Right atrium auricular region (tissue), 2 donors: ENCODE measurements at regions not wholly inside any gene's neighbourhood (a gene's known extent, or its start where the extent isn't known, plus 50 kb on each side); places are given as distances from the start of the nearest gene placed in this dataset.

Experiments used
- DNase-seq: peaks from one replicate; pipeline ENCODE4 v3.0.0-alpha.2; 2019; ENCODE audit warnings: low spot score
- H3K27ac ChIP-seq, 2 donors: fragments of 200-600 bp; sonication (generic); 1 replicate in 1 of 2; 2 replicates in 1 of 2; pipeline ENCODE4 v1.5.1; 2016 to 2019
- H3K27me3 ChIP-seq, 2 donors: fragments of 200-600 bp; sonication (generic); one replicate each; pipeline versions ENCODE4 v1.5.1 to v1.6.0; 2017 to 2019
- H3K36me3 ChIP-seq: fragments of 200-600 bp; sonication (generic); one replicate; pipeline ENCODE4 v1.5.1; 2016
- H3K4me1 ChIP-seq, 2 donors: fragments of 200-600 bp; sonication (generic); one replicate each; pipeline versions ENCODE4 v1.5.1 to v1.6.0; 2017 to 2019
- H3K4me3 ChIP-seq, 2 donors: fragments of 200-600 bp; sonication (generic); 1 replicate in 1 of 2; 2 replicates in 1 of 2; pipeline ENCODE4 v1.5.1; 2017 to 2019; ENCODE audit warnings: mild to moderate bottlenecking in 1 of 2, moderate library complexity in 1 of 2
- H3K9me3 ChIP-seq, 2 donors: fragments of 200-600 bp; sonication (generic); one replicate each; pipeline ENCODE4 v1.5.1; 2019
- TF ChIP-seq, protein P1 (sequence below), 2 donors: fragments of 200-600 bp; sonication (generic); IDR thresholded peaks; one replicate each; pipeline ENCODE4 v1.5.1; 2019; ENCODE audit warnings: antibody characterized with exemption in 2 of 2

DNA sequence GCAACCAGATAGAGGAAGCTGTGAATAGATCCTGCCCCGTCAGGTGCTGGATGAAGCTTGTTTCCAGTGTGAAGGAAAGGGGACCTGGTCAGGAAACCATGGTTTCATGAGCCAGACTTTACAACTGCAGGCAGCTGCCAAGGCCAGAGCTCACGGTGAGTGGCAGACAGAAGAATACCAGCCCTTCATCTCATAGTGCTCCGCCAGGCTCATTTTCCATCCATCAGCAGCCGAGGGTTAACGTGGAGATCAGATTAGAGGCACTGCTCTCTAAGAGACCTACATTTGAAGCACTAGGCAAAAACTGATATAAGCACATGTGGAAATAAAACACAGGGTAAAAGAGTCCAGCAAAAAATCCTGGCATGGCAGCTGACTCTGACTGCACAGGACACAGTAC lies 172.4 kb downstream of the CD24 start:
- H3K4me3 ChIP-seq, result no peak overlapping the region
- H3K36me3 ChIP-seq, result no peaks in the 10 kb centered on the region
- H3K27me3 ChIP-seq, result no peaks in the 10 kb centered on the region
- H3K4me1 ChIP-seq, result no peaks in the 10 kb centered on the region
- peaks cover 0 to 6% of the 10 kb centered on the region in 2 donors for H3K9me3 ChIP-seq
- no peak overlapping the region for H3K27ac ChIP-seq
- DNase-seq, result no peak
- TF ChIP-seq, protein P1, sequence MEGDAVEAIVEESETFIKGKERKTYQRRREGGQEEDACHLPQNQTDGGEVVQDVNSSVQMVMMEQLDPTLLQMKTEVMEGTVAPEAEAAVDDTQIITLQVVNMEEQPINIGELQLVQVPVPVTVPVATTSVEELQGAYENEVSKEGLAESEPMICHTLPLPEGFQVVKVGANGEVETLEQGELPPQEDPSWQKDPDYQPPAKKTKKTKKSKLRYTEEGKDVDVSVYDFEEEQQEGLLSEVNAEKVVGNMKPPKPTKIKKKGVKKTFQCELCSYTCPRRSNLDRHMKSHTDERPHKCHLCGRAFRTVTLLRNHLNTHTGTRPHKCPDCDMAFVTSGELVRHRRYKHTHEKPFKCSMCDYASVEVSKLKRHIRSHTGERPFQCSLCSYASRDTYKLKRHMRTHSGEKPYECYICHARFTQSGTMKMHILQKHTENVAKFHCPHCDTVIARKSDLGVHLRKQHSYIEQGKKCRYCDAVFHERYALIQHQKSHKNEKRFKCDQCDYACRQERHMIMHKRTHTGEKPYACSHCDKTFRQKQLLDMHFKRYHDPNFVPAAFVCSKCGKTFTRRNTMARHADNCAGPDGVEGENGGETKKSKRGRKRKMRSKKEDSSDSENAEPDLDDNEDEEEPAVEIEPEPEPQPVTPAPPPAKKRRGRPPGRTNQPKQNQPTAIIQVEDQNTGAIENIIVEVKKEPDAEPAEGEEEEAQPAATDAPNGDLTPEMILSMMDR (IDR thresholded peaks at IDR 0.05), result no peak

DNA sequence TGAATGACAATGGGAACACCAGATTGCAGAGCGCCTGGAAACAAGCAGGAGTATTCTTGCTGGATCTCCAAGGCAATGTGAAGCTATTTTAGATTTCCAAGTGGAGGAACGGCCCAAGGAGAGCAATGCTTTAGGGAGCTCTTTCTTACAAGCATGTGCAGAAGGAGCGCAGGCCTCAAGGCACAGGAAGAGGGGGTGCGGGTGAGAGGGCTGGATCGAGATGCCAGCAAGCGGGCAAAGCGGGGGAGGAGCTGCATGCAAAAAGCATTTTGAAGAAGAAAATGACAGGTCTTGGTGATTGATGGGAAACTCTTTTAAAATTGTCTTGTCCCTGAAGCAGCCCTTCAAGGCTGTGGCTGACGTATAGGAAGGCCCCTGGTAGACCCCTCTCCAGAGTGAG lies 171.9 kb downstream of the QRSL1 start:
- H3K4me1 ChIP-seq, result no peaks in the 10 kb centered on the region
- no peaks in the 10 kb centered on the region for H3K36me3 ChIP-seq
- no peak overlapping the region for H3K4me3 ChIP-seq
- no peak for DNase-seq
- H3K27me3 ChIP-seq, result no peaks in the 10 kb centered on the region
- TF ChIP-seq, protein P1 (IDR thresholded peaks at IDR 0.05), result no peak
- H3K9me3 ChIP-seq, result no peaks in the 10 kb centered on the region
- H3K27ac ChIP-seq, result no peak overlapping the region

DNA sequence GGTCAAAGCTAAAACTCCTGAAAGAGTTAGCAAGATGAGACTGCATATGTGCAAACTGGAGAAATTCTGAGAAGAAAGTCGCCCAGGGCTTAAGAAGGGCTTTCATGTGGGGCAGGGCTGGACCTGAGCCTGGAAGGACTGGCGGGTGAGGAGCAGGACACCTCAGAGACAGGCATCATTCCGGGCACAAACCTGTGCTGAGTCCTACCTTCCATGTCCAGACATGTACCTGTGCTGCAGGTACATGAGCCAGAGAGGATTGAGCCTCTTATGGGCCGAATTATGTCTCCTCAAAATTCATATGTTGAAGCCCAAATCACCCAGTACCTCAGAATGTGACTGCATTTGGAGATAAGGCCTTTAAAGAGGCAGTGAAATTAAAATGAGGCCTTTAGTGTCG lies 171.0 kb downstream of the QRSL1 start:
- no peak for DNase-seq
- H3K27ac ChIP-seq, result no peak overlapping the region
- no peaks in the 10 kb centered on the region for H3K27me3 ChIP-seq
- H3K4me1 ChIP-seq, result no peaks in the 10 kb centered on the region
- no peaks in the 10 kb centered on the region for H3K36me3 ChIP-seq
- TF ChIP-seq, protein P1 (IDR thresholded peaks at IDR 0.05), result no peak
- no peak overlapping the region for H3K4me3 ChIP-seq
- H3K9me3 ChIP-seq, result no peaks in the 10 kb centered on the region

DNA sequence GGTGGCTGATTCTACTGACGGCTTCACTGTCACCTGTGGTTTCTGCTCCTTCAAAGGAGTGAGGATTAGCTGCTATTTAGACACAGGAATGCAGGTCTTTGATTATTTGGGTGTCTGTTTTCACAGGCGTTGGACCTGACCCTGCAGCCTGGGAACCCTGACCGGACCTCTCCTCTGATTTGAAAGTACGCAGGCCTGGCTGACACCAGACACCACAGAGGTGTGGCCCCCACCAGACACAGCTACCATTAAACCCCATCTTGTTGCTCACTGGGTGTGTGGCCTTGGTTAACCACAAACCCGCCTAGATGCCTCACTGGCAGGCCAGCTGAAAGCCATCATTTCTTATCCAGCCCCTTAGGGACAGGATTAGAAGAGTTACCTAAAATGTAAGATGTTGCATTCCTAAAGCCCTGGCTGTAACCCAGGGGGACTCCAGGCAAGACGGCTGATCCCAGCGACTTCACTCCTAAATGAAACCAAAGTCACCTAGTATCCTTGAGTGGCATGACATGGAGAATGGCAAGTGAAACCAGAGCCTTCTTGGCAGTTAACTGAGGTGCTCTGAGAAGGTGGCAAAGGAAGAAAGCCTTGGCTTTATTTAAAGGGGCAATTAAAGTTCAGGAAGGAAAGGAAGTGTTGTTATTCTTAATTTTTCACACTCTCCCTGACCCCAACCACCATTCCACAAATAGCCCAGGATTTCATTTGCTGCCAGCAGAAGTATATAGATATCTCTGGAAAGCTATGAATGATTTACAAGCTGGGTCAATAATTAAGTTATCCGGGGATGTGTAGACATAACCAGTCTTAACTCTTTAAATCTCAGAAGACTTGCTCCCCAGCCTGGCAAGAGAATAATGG lies 169.9 kb downstream of the QRSL1 start:
- H3K9me3 ChIP-seq, result no peaks in the 10 kb centered on the region
- H3K27ac ChIP-seq, result no peak overlapping the region
- no peaks in the 10 kb centered on the region for H3K27me3 ChIP-seq
- no peaks in the 10 kb centered on the region for H3K4me1 ChIP-seq
- H3K4me3 ChIP-seq, result no peak overlapping the region
- DNase-seq, result no peak
- H3K36me3 ChIP-seq, result no peaks in the 10 kb centered on the region
- TF ChIP-seq, protein P1 (IDR thresholded peaks at IDR 0.05), result no peak

DNA sequence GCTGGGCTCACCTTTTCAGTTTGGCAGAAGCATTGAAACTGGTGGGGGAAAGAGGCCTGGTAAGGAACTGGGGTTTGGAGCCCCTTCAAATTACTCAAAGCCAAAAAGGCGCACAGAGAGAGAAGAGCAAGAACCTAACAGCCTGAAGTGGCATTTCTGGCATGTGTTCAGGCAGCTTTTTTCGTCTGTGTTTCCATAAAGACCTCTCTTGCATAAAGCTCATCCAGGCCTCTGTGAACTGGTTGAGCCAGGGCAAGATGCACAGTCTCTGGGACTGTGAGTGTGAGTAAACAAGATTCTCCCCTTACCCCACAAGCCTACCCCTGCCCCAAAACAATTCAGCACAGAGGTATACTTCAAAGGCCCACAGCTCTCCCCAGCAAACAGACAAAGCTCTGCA lies 167.8 kb downstream of the QRSL1 start:
- no peaks in the 10 kb centered on the region for H3K36me3 ChIP-seq
- H3K27ac ChIP-seq, result no peak overlapping the region
- H3K4me1 ChIP-seq, result no peaks in the 10 kb centered on the region
- TF ChIP-seq, protein P1 (IDR thresholded peaks at IDR 0.05), result no peak
- H3K9me3 ChIP-seq, result no peaks in the 10 kb centered on the region
- H3K27me3 ChIP-seq, result no peaks in the 10 kb centered on the region
- no peak overlapping the region for H3K4me3 ChIP-seq
- no peak for DNase-seq

DNA sequence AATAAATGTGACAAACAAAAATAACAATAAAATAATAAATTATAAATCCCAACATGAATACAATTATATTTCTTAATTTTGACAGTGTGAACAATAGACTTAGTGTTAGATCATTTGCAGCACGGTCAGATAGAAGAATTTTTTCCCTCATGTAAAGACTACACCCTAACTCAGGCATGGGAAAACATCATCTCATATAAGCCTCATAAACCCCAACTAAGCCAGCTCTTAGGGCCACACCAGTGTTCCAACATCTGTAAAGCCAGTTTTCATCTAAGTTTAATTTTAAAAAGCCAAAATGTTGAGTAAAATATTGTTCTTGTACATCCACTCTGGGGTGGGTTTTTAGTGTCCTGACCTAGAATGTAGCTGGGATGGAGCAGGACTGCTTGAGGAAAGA lies 167.4 kb downstream of the QRSL1 start:
- TF ChIP-seq, protein P1 (IDR thresholded peaks at IDR 0.05), result no peak

More for the DNA sequence above, 167.4 kb downstream of the QRSL1 start:
- H3K9me3 ChIP-seq, result no peaks in the 10 kb centered on the region
- no peaks in the 10 kb centered on the region for H3K4me1 ChIP-seq
- H3K27me3 ChIP-seq, result no peaks in the 10 kb centered on the region
- DNase-seq, result no peak
- no peaks in the 10 kb centered on the region for H3K36me3 ChIP-seq
- no peak overlapping the region for H3K27ac ChIP-seq
- H3K4me3 ChIP-seq, result no peak overlapping the region
